ENCODE measurements at regions not wholly inside any gene's neighbourhood (a gene's known extent, or its start where the extent isn't known, plus 50 kb on each side); places are given as distances from the start of the nearest gene placed in this dataset.

DNA sequence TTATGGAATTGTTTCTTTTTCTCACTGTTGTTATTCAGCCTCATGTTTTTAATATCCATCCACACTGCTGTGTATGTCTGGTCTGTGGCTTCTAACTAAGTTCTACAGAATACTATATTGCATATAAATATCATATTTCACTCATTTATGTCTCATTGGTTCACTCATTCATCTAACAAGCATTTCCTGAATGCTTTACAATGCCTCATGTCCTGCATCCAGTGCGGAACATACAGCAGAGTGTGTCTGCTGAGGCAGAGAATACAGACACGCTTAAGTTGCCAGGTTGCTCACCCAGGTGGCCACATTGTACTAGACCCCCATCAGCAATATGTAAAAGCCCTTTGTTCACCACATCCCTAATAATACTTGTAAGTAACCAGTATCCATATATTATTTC, 111.8 kb upstream of the CNTNAP2 start:
- no peak overlapping the region for H3K27ac ChIP-seq
- no peak for DNase-seq
- no peaks in the 10 kb centered on the region for H3K36me3 ChIP-seq
- H3K9me3 ChIP-seq = no peaks in the 10 kb centered on the region
- no peaks in the 10 kb centered on the region for H3K4me1 ChIP-seq
- TF ChIP-seq, protein P1, sequence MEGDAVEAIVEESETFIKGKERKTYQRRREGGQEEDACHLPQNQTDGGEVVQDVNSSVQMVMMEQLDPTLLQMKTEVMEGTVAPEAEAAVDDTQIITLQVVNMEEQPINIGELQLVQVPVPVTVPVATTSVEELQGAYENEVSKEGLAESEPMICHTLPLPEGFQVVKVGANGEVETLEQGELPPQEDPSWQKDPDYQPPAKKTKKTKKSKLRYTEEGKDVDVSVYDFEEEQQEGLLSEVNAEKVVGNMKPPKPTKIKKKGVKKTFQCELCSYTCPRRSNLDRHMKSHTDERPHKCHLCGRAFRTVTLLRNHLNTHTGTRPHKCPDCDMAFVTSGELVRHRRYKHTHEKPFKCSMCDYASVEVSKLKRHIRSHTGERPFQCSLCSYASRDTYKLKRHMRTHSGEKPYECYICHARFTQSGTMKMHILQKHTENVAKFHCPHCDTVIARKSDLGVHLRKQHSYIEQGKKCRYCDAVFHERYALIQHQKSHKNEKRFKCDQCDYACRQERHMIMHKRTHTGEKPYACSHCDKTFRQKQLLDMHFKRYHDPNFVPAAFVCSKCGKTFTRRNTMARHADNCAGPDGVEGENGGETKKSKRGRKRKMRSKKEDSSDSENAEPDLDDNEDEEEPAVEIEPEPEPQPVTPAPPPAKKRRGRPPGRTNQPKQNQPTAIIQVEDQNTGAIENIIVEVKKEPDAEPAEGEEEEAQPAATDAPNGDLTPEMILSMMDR (IDR thresholded peaks at IDR 0.05) = no peak
- TF ChIP-seq POLR2A (IDR thresholded peaks at IDR 0.05) = no peak
- no peak overlapping the region for H3K4me3 ChIP-seq (replicated peaks in 1 of 3)
- intact Hi-C loops (cut with DNase I) = no loop called here
- WGBS, 2 donors = 87 to 90% methylated on average over 2 of the region's 2 CpGs
- no peaks in the 10 kb centered on the region for H3K27me3 ChIP-seq

DNA sequence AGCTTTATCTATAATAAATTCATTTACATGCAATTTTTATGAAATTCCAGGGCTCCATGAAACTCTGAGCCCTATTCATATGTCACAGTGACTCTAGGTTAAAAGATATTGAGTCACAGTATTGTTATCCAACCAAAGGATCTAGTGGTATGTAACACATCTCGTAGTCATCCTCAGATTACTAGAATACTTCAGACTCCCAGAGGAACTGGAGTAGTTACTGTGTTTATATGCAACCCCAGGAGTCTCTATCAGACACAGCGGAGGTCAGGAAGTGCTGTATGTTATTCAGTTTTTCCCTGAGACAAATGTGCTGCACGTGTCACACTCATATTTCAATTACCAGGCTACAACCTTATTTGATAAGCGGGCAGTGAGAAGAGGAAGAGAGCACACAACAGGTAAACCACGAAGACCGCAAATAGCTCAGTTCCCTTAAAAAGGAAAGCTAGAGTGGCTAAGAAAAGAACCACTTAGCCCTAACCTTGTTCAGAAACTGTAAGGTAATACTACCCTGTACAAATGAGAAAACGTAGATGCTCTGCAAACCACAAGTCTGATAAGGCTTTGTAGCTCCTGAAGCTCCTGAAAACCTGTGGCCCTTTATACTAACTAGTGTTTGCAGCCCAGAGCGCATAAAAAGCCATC, 114.0 kb upstream of the CNTNAP2 start:
- H3K27ac ChIP-seq = no peak overlapping the region
- intact Hi-C loops (cut with DNase I) = no loop called here
- no peaks in the 10 kb centered on the region for H3K9me3 ChIP-seq
- no peaks in the 10 kb centered on the region for H3K27me3 ChIP-seq
- TF ChIP-seq, protein P1 (IDR thresholded peaks at IDR 0.05) = no peak
- TF ChIP-seq POLR2A (IDR thresholded peaks at IDR 0.05) = no peak
- H3K36me3 ChIP-seq = no peaks in the 10 kb centered on the region
- H3K4me1 ChIP-seq = no peaks in the 10 kb centered on the region
- 73 to 75% methylated on average over 8 of the region's 8 CpGs for WGBS, 2 donors
- no peak for DNase-seq
- no peak overlapping the region for H3K4me3 ChIP-seq (replicated peaks in 1 of 3)

DNA sequence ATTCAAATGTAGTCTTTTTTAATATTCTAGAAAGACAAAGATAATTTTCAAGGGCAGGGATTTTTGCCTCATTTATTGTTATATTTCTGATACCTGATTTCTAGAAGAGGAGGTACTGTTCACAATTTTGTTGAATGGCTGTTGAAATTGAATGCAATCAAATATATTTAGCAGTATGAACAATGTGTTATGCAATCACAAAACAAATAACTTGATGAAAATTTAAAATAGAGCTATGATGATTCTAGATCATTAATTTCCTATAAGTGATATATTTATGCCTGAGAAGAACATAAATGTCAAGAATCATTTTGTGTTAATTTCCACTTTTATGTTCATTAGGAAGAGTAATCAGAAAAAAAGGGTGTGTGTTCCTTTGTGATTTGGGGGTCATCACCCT, 114.6 kb upstream of the CNTNAP2 start:
- no peak for DNase-seq
- Histone ChIP-seq H3K4me1 (no peaks in the 10 kb centered on the region), H3K9me3 (no peaks in the 10 kb centered on the region), H3K4me3 (replicated peaks in 1 of 3) (no peak overlapping the region), H3K27ac (no peak overlapping the region), H3K27me3 (no peaks in the 10 kb centered on the region), H3K36me3 (no peaks in the 10 kb centered on the region)
- intact Hi-C loops (cut with DNase I) = no loop called here
- TF ChIP-seq POLR2A (IDR thresholded peaks at IDR 0.05) = no peak
- TF ChIP-seq, protein P1 (IDR thresholded peaks at IDR 0.05) = no peak

DNA sequence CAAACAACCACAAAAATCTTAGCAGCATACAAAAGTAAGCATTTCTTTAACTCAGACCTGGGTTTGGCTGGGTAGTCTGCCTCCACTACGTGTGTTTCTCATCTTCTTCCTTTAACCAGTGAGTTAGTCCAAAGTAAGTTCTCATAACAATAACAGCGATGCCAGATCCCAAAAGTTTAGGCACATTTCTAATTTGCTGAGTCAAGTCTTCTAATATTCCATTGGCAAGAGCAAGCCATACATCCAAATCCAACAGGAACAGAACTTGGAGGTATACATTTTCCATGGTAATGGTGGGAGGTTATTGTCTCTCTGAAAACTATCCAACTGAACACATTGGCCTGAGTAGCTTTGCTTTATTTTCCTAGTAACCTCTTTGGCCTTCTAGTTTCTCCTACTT, 115.7 kb upstream of the CNTNAP2 start:
- intact Hi-C loops (cut with DNase I) = no loop called here
- DNase-seq = no peak
- Histone ChIP-seq H3K4me1 (no peaks in the 10 kb centered on the region), H3K9me3 (no peaks in the 10 kb centered on the region), H3K4me3 (replicated peaks in 1 of 3) (no peak overlapping the region), H3K36me3 (no peaks in the 10 kb centered on the region), H3K27me3 (no peaks in the 10 kb centered on the region), H3K27ac (no peak overlapping the region)
- TF ChIP-seq, protein P1 (IDR thresholded peaks at IDR 0.05) = no peak
- TF ChIP-seq POLR2A (IDR thresholded peaks at IDR 0.05) = no peak
- 80 to 81% methylated on average over 2 of the region's 2 CpGs for WGBS, 2 donors

DNA sequence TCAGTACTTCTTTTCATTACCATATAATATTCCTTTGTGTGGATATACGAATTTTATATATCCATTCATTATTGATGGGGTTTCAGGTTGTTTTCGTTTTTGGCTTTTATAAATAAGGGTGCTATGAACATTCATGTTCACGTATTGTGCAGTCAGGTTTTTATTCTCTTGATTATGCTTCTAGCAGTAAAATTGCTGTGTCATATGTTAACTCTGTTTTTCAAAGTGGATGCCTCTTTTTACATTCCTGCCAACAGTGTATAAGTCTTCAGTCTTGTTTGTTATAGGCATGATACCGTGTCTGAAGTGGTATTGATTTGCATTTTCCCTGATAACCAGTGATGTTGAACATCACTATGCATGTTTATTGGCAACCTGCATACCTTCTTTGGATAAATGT, 127.1 kb upstream of the CNTNAP2 start:
- no peaks in the 10 kb centered on the region for H3K4me1 ChIP-seq
- no peak overlapping the region for H3K4me3 ChIP-seq (replicated peaks in 1 of 3)
- TF ChIP-seq, protein P1 (IDR thresholded peaks at IDR 0.05) = no peak
- no peak for TF ChIP-seq POLR2A (IDR thresholded peaks at IDR 0.05)
- H3K27me3 ChIP-seq = no peaks in the 10 kb centered on the region
- H3K9me3 ChIP-seq = no peaks in the 10 kb centered on the region
- DNase-seq = no peak
- H3K27ac ChIP-seq = no peak overlapping the region
- 82 to 85% methylated on average over 4 of the region's 4 CpGs for WGBS, 2 donors
- intact Hi-C loops (cut with DNase I) = no loop called here
- no peaks in the 10 kb centered on the region for H3K36me3 ChIP-seq

All from thyroid gland (tissue), 4 donors.